Small intestine (tissue), 7 donors: ENCODE measurements at regions not wholly inside any gene's neighbourhood (a gene's known extent, or its start where the extent isn't known, plus 50 kb on each side); places are given as distances from the start of the nearest gene placed in this dataset.
"Not testable (repeated sequence)": the region's sequence is repeated elsewhere in the genome, so short reads cannot be mapped to it uniquely, and the experiment has no call there.

Experiments used
- DNase-seq, 2 donors: peaks; one replicate each; pipeline versions ENCODE4 v3.0.0 to v3.0.0-alpha.2; 2013
- FAIRE-seq: peaks from 2 replicates; lab custom pipeline; 2012; peaks lifted over from hg19 to GRCh38; lab: Jason Lieb, UNC
- H3K27ac ChIP-seq, 3 donors: one replicate each; pipeline ENCODE4 v1.5.1; 2013; ENCODE audit warnings: low read length in 2 of 3, mild to moderate bottlenecking in 2 of 3, control low read depth in 1 of 3, inconsistent platforms in 1 of 3, low read depth in 1 of 3, moderate library complexity in 1 of 3
- H3K27me3 ChIP-seq, 3 donors: one replicate each; pipeline ENCODE4 v1.6.1; 2013; ENCODE audit warnings: low read length in 3 of 3, inconsistent platforms in 1 of 3; ENCODE audit not compliant: control insufficient read depth in 3 of 3, insufficient read depth in 3 of 3
- H3K36me3 ChIP-seq, 3 donors: one replicate each; pipeline ENCODE4 v1.6.1; 2013; ENCODE audit warnings: low read length in 3 of 3, inconsistent platforms in 1 of 3, low read depth in 1 of 3, mild to moderate bottlenecking in 1 of 3, moderate library complexity in 1 of 3; ENCODE audit not compliant: control insufficient read depth in 3 of 3, insufficient read depth in 2 of 3
- H3K4me1 ChIP-seq, 3 donors: one replicate each; pipeline ENCODE4 v1.6.1; 2013; ENCODE audit warnings: low read length in 2 of 3, inconsistent platforms in 1 of 3, low read depth in 1 of 3, mild to moderate bottlenecking in 1 of 3, moderate library complexity in 1 of 3; ENCODE audit not compliant: control insufficient read depth in 3 of 3, insufficient read depth in 2 of 3
- H3K4me3 ChIP-seq, 3 donors: one replicate each; pipeline ENCODE4 v1.5.1; 2013; ENCODE audit warnings: low read length in 3 of 3, control low read depth in 1 of 3, inconsistent platforms in 1 of 3, low read depth in 1 of 3, mild to moderate bottlenecking in 1 of 3, moderate library complexity in 1 of 3
- H3K9me3 ChIP-seq, 2 donors: one replicate each; pipeline ENCODE4 v1.6.1; 2013; ENCODE audit warnings: low read depth in 1 of 2, low read length in 1 of 2; ENCODE audit not compliant: control insufficient read depth in 2 of 2, insufficient read depth in 1 of 2
- WGBS, 3 donors: extraction: QIAGEN DNeasy Blood & Tissue Kit; methylation state at CpG; one replicate each; pipeline ENCODE4 v1.1.7; 2013; 5-methylcytosine and 5-hydroxymethylcytosine counted together
- donor health status: healthy with polysubstance abuse.
- donor health status: control.
- donor health status: control.
- donor health status: Bipolar disorder and iron deficiency.
- donor health status: healthy.

DNA sequence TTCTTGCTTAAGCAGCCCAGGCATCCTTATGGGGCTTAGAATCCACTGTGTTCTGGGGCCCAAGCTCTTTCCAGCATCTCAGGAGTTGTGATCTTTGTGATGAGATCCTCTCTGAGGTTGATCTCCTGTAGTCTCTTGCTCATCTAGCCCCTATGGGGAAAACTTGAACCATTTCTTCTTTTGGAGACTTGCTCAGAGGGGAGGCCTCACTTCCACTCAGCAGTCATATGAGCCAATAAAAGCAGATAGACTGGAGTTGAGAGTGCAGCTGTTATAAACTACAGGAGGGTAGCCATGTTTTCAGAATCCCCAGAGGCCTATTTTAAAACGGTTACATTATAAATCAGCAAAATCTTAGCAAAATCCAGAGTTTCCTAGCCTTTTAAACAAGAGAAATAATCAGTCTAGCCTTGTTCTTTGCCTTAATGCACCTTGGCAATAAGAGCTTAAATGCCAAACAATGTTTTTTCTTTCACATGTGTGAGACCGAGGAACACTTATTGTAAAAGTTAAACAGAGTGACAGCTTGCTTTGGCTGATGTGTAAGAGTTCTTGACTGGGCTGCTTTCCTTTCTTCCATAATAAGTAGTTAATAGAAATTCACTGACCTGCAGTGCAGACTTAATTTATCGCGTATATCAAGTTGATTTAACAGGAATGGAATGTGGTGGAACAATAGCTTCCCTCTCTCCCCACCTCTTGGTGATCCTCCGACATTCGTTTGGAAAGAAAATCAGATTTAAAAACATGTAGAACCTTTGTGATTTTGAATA lies 168.3 kb downstream of the NEDD1 start:
- Histone ChIP-seq H3K27me3 (no peaks in the 10 kb centered on the region), H3K36me3 (no peaks in the 10 kb centered on the region), H3K4me3 (no peak overlapping the region), H3K4me1 (no peaks in the 10 kb centered on the region), H3K27ac (no peak overlapping the region), H3K9me3 (no peaks in the 10 kb centered on the region)
- FAIRE-seq, result no peak
- no peak for DNase-seq
- 47 to 67% (median 59%) methylated on average over 6 of the region's 6 CpGs for WGBS, 3 donors

DNA sequence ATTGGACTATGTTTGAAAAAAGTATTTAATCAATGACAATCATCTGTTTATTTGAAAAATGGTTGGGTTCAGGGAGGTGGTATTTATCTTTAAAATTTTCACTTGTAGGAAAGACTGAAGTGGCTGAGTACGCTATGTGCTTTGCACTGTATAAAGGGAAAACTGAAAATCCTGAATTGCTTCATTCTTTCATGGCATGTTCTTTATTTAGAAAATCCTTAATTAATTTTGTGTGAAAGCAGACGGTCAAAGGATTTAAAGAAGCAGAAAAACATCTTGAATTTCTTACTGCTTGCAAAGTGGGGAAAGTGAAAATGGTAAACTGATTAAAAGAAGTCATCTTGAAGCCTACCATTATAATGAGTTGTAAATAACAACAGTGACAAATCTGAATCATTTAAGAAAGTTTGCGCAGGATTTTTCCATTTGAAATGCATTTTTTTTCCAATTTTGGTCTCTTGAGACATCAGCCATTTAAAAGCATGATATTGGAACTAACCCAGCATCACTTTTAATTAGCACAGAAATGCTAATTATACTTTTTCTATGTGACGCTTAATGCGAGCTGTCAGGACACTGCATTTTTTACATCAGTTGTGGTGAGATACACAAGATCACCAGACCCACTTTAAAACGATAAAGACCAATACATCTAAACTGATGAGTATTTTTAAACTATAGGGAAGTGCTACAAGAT lies 169.0 kb downstream of the NEDD1 start:
- Histone ChIP-seq H3K9me3 (no peaks in the 10 kb centered on the region), H3K27me3 (no peaks in the 10 kb centered on the region), H3K36me3 (no peaks in the 10 kb centered on the region), H3K4me1 (no peaks in the 10 kb centered on the region), H3K4me3 (no peak overlapping the region), H3K27ac (no peak overlapping the region)
- DNase-seq (no peak), FAIRE-seq (no peak)
- WGBS, 3 donors, result 79 to 87% (median 81%) methylated on average over 6 of the region's 6 CpGs

DNA sequence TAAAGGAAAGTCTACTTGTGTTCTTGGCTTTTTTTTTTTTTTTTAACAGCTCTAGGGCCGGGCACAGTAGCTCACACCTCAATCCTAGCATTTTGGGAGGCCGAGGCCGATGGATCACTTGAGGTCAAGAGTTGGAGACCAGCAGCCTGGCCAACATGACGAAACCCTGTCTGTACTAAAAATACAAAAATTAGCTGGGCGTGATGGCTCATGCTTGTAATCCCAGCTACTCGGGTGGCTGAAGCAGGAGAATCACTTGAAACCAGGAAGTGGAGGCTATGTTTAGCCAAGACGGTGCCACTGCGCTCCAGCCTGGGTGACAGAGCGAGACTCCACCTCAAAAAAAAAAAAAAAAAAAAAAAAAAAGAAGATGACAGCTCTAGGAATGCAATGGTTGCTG lies 169.9 kb downstream of the NEDD1 start:
- H3K27me3 ChIP-seq, H3K4me3 ChIP-seq, FAIRE-seq, H3K27ac ChIP-seq, H3K4me1 ChIP-seq, H3K9me3 ChIP-seq, DNase-seq, H3K36me3 ChIP-seq: not testable (repeated sequence)
- 70 to 86% (median 81%) methylated on average over 9 of the region's 9 CpGs for WGBS, 3 donors

DNA sequence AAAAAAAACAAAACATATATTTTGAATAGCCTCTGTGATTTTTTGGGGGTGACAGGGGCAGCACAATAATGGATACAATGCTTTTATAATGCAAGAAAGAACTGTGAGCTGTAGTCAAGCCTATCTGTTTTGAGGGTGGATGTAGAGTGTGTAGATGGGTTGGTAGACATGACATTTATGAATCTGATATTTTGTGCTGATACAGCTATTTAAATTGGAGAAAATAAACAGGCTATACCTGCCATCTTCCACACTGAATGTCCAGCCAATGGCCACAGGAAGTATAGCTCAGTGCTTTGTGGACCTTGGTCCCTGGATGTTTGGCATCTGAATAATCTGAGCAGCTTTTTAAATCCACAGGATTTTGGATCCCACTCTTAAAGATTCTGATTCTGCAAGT lies 175.0 kb downstream of the NEDD1 start:
- Histone ChIP-seq H3K36me3 (no peaks in the 10 kb centered on the region), H3K4me3 (no peak overlapping the region), H3K9me3 (no peaks in the 10 kb centered on the region), H3K4me1 (no peaks in the 10 kb centered on the region), H3K27me3 (no peaks in the 10 kb centered on the region), H3K27ac (no peak overlapping the region)
- no peak for DNase-seq
- no peak for FAIRE-seq

DNA sequence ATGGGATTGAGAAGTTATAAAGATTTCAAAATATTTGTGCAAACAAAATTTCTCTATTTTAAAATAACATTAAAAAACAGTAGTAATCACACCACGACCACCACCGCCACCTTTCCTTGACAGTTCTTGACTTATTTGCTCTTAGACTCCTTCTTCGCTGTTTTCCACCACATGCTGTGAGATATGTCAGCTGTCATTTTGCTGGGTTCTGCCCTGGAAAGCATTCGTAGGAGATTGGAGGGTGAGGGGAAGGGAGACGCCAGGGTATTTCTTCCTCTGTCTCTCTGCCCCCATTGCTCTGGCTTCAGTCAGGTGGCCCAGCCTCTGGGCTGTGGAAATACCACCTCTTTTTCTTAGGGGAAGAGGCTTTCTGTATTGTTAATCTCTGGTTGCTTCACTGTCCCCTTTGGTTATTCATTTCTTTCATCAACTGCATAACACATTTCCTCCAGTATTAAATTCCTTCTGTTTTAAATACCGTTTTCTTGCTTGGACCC lies 186.2 kb downstream of the NEDD1 start:
- no peaks in the 10 kb centered on the region for H3K9me3 ChIP-seq
- no peak for FAIRE-seq
- H3K36me3 ChIP-seq, result no peaks in the 10 kb centered on the region
- WGBS, 3 donors, result 52 to 66% (median 60%) methylated on average over 6 of the region's 6 CpGs
- no peak overlapping the region for H3K4me3 ChIP-seq
- no peaks in the 10 kb centered on the region for H3K4me1 ChIP-seq
- H3K27me3 ChIP-seq, result no peaks in the 10 kb centered on the region
- no peak overlapping the region for H3K27ac ChIP-seq
- DNase-seq, result no peak

DNA sequence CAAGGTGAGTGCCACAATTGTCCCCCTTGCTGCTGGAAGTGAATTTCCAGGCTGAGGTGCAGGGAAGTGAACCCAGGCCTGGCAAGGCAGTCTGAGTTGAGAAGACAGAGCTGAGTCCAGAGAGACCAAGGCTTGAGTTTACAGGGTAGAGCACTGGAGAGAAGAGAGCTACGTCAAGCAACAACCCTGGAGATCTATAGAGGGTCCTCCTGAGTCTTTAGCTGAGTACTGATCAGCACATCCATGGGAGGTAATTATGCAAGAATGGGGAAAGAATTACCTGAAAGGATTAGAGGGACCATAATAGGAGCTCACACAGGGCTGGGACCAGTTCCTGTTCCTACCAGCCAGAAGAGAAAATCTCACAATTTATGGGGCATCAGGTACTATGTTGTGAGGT lies 190.7 kb downstream of the NEDD1 start:
- Histone ChIP-seq H3K9me3 (no peaks in the 10 kb centered on the region), H3K36me3 (no peaks in the 10 kb centered on the region), H3K4me1 (no peaks in the 10 kb centered on the region), H3K27me3 (no peaks in the 10 kb centered on the region), H3K4me3 (no peak overlapping the region), H3K27ac (no peak overlapping the region)
- FAIRE-seq (no peak), DNase-seq (no peak)
- WGBS, 3 donors, result 64 to 74% (median 67%) methylated on average over 1 of the region's 1 CpG

DNA sequence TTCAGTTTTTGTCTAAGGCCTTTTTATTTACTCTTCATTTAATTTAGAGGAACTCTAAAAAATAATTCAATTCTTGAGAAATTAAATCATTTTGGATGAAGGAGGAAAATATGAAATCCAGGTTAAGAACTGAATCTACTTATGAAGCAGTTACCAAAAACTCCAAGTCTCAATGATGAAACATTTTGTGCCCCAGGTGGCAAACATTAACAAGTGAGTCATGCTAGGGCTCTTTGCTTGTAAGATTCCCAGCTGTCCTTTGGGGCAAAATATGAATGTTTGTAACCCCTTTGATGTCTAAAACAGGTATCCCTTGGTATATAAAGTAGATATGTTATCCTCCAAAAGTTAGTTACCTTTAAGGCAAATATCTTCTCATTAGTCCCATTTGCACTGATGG lies 202.4 kb downstream of the NEDD1 start:
- FAIRE-seq, result no peak

DNA sequence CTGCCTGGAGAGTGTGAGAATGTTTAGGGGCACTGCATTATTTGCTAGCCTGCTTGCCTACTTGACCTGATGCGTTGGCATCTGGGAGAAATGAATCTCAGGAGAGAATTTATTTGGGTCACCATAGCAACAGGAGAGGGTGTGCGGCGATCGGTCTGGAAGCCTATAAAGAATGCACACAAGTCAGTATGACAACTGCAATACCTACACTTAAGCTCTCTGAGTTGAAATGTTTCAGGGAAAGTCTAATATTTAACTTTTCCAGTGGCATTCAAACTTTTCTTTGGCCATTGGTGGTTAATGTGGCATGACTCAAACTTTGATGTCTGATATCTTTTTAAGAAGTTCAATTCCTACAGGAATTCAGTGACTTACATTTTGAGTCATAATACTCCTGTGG lies 205.1 kb downstream of the NEDD1 start:
- no peak overlapping the region for H3K27ac ChIP-seq

More for the DNA sequence above, 202.4 kb downstream of the NEDD1 start:
- H3K27ac ChIP-seq, result no peak overlapping the region
- no peaks in the 10 kb centered on the region for H3K4me1 ChIP-seq
- H3K9me3 ChIP-seq, result no peaks in the 10 kb centered on the region
- no peaks in the 10 kb centered on the region for H3K36me3 ChIP-seq
- no peaks in the 10 kb centered on the region for H3K27me3 ChIP-seq
- no peak for DNase-seq
- no peak overlapping the region for H3K4me3 ChIP-seq

More for the DNA sequence above, 205.1 kb downstream of the NEDD1 start:
- no peak for FAIRE-seq
- Histone ChIP-seq H3K9me3 (no peaks in the 10 kb centered on the region), H3K27me3 (no peaks in the 10 kb centered on the region), H3K4me1 (no peaks in the 10 kb centered on the region), H3K4me3 (no peak overlapping the region), H3K36me3 (no peaks in the 10 kb centered on the region)
- DNase-seq, result no peak
- WGBS, 3 donors, result 67 to 69% (median 68%) methylated on average over 4 of the region's 4 CpGs
